SU-DHL-6 (cell line): ENCODE measurements at regions not wholly inside any gene's neighbourhood (a gene's known extent, or its start where the extent isn't known, plus 50 kb on each side); places are given as distances from the start of the nearest gene placed in this dataset.

Source experiments
- H2AFZ ChIP-seq: fragments of 200-600 bp; sonication (generic); 2 replicates; pipeline ENCODE4 v1.6.1; 2014; ENCODE audit warnings: low read depth, mild to moderate bottlenecking, moderate library complexity, mixed read lengths, antibody characterized with exemption, low read length; ENCODE audit not compliant: severe bottlenecking
- H3F3A ChIP-seq: fragments of 200-600 bp; shearing (Covaris generic); 2 replicates; pipeline ENCODE4 v1.6.0; 2016; ENCODE audit warnings: antibody characterized with exemption, mild to moderate bottlenecking; ENCODE audit not compliant: insufficient read depth
- H3K27ac ChIP-seq: fragments of 200-600 bp; sonication (generic); 2 replicates; pipeline ENCODE4 v1.5.1; 2016; ENCODE audit warnings: low read depth, mild to moderate bottlenecking, low read length, moderate library complexity, mixed read lengths
- H3K27me3 ChIP-seq: fragments of 200-600 bp; sonication (generic), shearing (Covaris generic); 2 replicates; pipeline ENCODE4 v1.6.0; 2014; ENCODE audit warnings: mild to moderate bottlenecking, low read length
- H3K36me3 ChIP-seq: fragments of 200-600 bp; sonication (generic); 2 replicates; pipeline ENCODE4 v1.6.1; 2014; ENCODE audit warnings: mild to moderate bottlenecking, low read length, mixed read lengths
- H3K4me2 ChIP-seq: fragments of 300-600, 200-600 bp; shearing (Covaris generic), sonication (generic); 2 replicates; pipeline ENCODE4 v1.6.0; 2014; ENCODE audit warnings: low read length, low read depth, mild to moderate bottlenecking; ENCODE audit not compliant: poor library complexity, severe bottlenecking
- H3K4me3 ChIP-seq: fragments of 200-600 bp; sonication (generic); 2 replicates; pipeline ENCODE4 v1.5.1; 2014; ENCODE audit warnings: antibody characterized with exemption, low read length, mild to moderate bottlenecking, mixed read lengths; ENCODE audit not compliant: insufficient read depth, poor library complexity, severe bottlenecking
- H3K79me2 ChIP-seq: fragments of 200-600 bp; sonication (generic); 2 replicates; pipeline ENCODE4 v1.6.1; 2014; ENCODE audit warnings: mild to moderate bottlenecking, low read length, moderate library complexity; ENCODE audit not compliant: insufficient read depth
- H3K9ac ChIP-seq: fragments of 200-600 bp; sonication (generic); 2 replicates; pipeline ENCODE4 v1.7.0; 2014; ENCODE audit warnings: mild to moderate bottlenecking, low read length
- H3K9me2 ChIP-seq: fragments of 200-600 bp; sonication (generic); replicated peaks from 2 replicates; pipeline ENCODE4 v1.6.1; 2014; ENCODE audit warnings: low read length; ENCODE audit not compliant: insufficient read depth
- H3K9me3 ChIP-seq: fragments of 200-600 bp; sonication (generic); 2 replicates; pipeline ENCODE4 v1.6.1; 2014; ENCODE audit warnings: low read length, mixed read lengths; ENCODE audit not compliant: insufficient read depth
- H4K20me1 ChIP-seq: fragments of 200-600 bp; sonication (generic); 2 replicates; pipeline ENCODE4 v1.6.1; 2014; ENCODE audit warnings: low read depth, mild to moderate bottlenecking, antibody characterized with exemption, low read length, moderate library complexity, mixed read lengths
- EZH2phosphoT487 ChIP-seq: fragments of 200-600 bp; sonication (generic), shearing (Covaris generic); conservative IDR thresholded peaks from 2 replicates; pipeline ENCODE4 v1.6.1; 2018; ENCODE audit warnings: mild to moderate bottlenecking, antibody characterized with exemption, low read length, moderate library complexity, mixed read lengths
- TF ChIP-seq, protein P1 (sequence below): fragments of 200-600 bp; sonication (generic); IDR thresholded peaks from one replicate; pipeline ENCODE4 v1.5.1; 2017; ENCODE audit warnings: antibody characterized with exemption, mild to moderate bottlenecking, low read length, moderate library complexity; ENCODE audit not compliant: insufficient read depth, poor library complexity, severe bottlenecking

DNA sequence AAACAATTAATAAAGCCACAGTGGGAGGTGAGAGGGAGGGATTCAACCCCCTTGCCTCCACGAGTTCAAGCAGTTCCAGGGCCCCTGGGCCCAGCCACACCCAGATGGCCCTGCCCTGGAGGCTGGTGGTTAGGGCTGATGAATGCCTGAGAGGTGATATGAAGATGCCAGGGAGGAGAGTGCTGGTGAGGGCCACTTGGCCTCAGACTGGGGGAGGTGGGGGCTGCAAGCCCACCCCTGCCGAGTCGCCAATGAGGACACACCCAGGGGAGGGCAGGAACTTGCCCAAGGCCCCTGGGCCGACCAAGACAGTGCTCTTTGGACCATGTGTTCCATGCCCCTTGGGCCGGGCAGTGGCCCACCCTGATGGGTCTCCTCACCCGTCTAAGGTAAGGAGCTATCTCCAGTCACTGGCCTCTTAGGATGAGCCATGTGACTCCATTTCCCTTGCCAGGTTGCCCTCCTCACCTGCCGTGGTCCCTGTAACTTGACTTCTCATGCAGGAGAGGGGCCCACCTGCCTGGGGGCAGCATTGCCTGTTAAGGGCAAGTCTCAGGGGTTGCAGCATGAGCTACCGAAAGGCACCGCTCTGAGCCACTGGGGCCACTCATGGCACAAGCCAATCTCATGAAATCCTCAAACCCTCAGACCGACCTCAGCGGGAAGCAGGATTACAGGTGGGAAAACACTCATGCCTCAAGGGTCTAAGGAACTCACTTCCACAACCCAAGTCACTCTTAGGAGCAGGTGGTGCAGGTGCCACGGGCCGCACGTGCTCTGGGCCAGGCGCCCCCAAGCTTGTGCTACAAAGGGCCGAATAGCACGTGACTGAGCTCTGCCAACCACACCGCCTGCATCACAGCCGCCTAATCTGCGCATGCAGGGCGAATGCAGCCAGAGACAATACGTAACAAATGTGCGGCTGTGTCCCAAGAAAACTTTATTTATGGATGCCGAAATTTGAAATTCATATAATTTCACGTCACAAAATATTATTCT is 147.4 kb upstream of the MLN start:
- no peaks in the 10 kb centered on the region for H3K36me3 ChIP-seq
- no peak overlapping the region for H2AFZ ChIP-seq
- H3K9me3 ChIP-seq, result no peaks in the 10 kb centered on the region
- no peaks in the 10 kb centered on the region for H3K27me3 ChIP-seq
- TF ChIP-seq, protein P1, sequence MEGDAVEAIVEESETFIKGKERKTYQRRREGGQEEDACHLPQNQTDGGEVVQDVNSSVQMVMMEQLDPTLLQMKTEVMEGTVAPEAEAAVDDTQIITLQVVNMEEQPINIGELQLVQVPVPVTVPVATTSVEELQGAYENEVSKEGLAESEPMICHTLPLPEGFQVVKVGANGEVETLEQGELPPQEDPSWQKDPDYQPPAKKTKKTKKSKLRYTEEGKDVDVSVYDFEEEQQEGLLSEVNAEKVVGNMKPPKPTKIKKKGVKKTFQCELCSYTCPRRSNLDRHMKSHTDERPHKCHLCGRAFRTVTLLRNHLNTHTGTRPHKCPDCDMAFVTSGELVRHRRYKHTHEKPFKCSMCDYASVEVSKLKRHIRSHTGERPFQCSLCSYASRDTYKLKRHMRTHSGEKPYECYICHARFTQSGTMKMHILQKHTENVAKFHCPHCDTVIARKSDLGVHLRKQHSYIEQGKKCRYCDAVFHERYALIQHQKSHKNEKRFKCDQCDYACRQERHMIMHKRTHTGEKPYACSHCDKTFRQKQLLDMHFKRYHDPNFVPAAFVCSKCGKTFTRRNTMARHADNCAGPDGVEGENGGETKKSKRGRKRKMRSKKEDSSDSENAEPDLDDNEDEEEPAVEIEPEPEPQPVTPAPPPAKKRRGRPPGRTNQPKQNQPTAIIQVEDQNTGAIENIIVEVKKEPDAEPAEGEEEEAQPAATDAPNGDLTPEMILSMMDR, result no peak
- TF ChIP-seq EZH2phosphoT487, result no peak
- H4K20me1 ChIP-seq, result no peaks in the 10 kb centered on the region
- no peak overlapping the region for H3K4me2 ChIP-seq
- H3K4me3 ChIP-seq, result no peak overlapping the region
- H3K9me2 ChIP-seq, result no peaks in the 10 kb centered on the region
- no peaks in the 10 kb centered on the region for H3K79me2 ChIP-seq
- no peak overlapping the region for H3K27ac ChIP-seq
- no peaks in the 10 kb centered on the region for H3F3A ChIP-seq
- no peak overlapping the region for H3K9ac ChIP-seq

DNA sequence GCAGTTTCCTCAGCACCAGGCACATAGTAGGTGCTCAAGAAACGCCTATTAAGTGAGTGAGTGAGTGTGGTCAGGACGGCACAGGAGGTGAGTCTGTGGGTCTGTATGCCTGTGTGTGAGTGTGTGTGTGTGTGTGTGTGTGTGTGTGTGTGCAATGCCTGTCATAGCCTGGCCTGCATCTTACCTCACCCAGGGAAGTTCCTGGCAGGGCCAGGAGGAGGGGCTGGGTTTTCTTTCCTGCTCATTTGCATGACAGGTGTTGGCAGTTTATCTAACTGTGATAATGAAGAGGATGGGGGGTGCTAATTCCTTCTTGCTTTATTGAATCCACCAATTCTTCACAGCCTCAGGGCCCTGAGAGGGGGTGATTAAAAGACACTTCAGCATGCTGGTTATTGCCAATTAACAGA is 146.7 kb upstream of the MLN start:
- H4K20me1 ChIP-seq, result no peaks in the 10 kb centered on the region
- no peak overlapping the region for H3K27ac ChIP-seq
- H3K36me3 ChIP-seq, result no peaks in the 10 kb centered on the region
- no peaks in the 10 kb centered on the region for H3K27me3 ChIP-seq
- no peak overlapping the region for H3K9ac ChIP-seq
- H3K4me2 ChIP-seq, result no peak overlapping the region
- H3K4me3 ChIP-seq, result no peak overlapping the region
- H3K9me2 ChIP-seq, result no peaks in the 10 kb centered on the region
- H2AFZ ChIP-seq, result no peak overlapping the region
- TF ChIP-seq EZH2phosphoT487, result no peak
- TF ChIP-seq, protein P1, result no peak
- H3F3A ChIP-seq, result no peaks in the 10 kb centered on the region
- no peaks in the 10 kb centered on the region for H3K79me2 ChIP-seq
- H3K9me3 ChIP-seq, result no peaks in the 10 kb centered on the region

DNA sequence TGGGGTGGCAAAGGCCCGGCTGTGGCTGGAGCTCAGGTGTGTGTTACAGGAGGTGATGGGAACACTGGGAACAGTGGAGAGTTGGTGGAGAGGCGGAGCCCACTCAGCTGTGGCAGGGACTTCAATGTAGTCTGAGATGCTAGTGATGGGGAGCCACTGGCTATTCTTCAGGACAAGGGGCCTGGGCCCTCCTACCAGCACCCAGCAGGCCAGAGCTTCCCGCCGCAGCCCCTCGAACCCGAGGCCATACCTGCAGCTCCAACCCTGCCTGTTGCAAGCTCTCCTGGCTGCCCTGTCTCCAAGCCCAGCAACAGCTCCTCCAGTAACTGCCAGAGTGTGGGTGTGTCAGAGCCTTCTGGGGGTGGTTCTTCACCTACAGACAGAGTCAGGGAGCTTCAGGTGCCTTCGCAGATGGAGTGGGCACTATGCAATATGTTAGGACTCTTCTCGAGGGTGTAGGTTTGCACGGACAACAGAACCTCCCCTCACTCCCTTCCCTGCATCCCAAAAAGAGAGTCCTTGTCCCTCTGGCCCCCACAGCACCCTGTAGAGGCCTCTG is 146.2 kb upstream of the MLN start:
- Histone ChIP-seq H2AFZ (no peak overlapping the region), H3K4me2 (no peak overlapping the region), H3F3A (no peaks in the 10 kb centered on the region), H3K27ac (no peak overlapping the region), H3K9me2 (no peaks in the 10 kb centered on the region), H3K4me3 (no peak overlapping the region), H4K20me1 (no peaks in the 10 kb centered on the region), H3K27me3 (no peaks in the 10 kb centered on the region), H3K9ac (no peak overlapping the region), H3K79me2 (no peaks in the 10 kb centered on the region), H3K36me3 (no peaks in the 10 kb centered on the region), H3K9me3 (no peaks in the 10 kb centered on the region)
- TF ChIP-seq, protein P1, result no peak
- TF ChIP-seq EZH2phosphoT487, result no peak
